K562 (cell line): ENCODE measurements at regions not wholly inside any gene's neighbourhood (a gene's known extent, or its start where the extent isn't known, plus 50 kb on each side); places are given as distances from the start of the nearest gene placed in this dataset.

ENCODE experiments used
- ATAC-seq: fragments of 200-7000 bp; cut with Tn5 transposase; 3 replicates; pipeline ENCODE4 v1.9.1; 2020; ENCODE audit warnings: moderate library complexity
- BruUV-seq: library from RNA; stranded (reverse); fragments of 400-500 nt; replicated peaks from 2 replicates; lab custom pipeline; 2021; lab: Mats Ljungman, UMichigan
- CTCF ChIA-PET: fragments of 300-600 bp; formaldehyde crosslinking; extraction: SDS; loops from one replicate; lab custom pipeline; 2021; ENCODE audit warnings: low intra/inter-chr PET ratio; lab: Yijun Ruan, JAX
- POLR2A ChIA-PET: fragments of 300-600, 350-650 bp; sonication (Branson Sonifier 250); formaldehyde crosslinking; extraction: SDS; loops from one replicate; lab custom pipeline; 2021; ENCODE audit warnings: antibody characterized with exemption, inconsistent platforms; lab: Yijun Ruan, JAX
- DNase-seq, 4 experiments: peaks; one replicate each; pipeline versions ENCODE4 v3.0.0 to v3.0.0-alpha.2; 2011 to 2018; ENCODE audit warnings: low spot score in 3 of 4, mixed read lengths in 3 of 4; ENCODE audit errors: extremely low read depth in 1 of 4
- FAIRE-seq: peaks from 2 replicates; lab custom pipeline; 2011; peaks lifted over from hg19 to GRCh38; lab: Jason Lieb, UNC
- H2AFZ ChIP-seq: 2 replicates; pipeline ENCODE4 v1.6.0; 2011; ENCODE audit warnings: low read depth, low read length, control low read depth, inconsistent platforms
- H3K27ac ChIP-seq: fragments of 200-600 bp; 3 replicates; pipeline ENCODE4 v1.8.0; 2011; ENCODE audit warnings: low read depth, mild to moderate bottlenecking, control low read depth, inconsistent platforms, low read length, moderate library complexity, mixed read lengths; ENCODE audit errors: extremely low read depth
- H3K27me3 ChIP-seq, 2 experiments: fragments of 300-600 bp in 1 of 2; 2 replicates in 1 of 2; 3 replicates in 1 of 2; pipeline versions ENCODE4 v1.6.0 to v1.8.0; 2011; ENCODE audit warnings: inconsistent platforms in 2 of 2, low read length in 2 of 2, mild to moderate bottlenecking in 1 of 2, mixed read lengths in 1 of 2, moderate library complexity in 1 of 2; ENCODE audit not compliant: control insufficient read depth in 2 of 2, insufficient read depth in 2 of 2
- H3K36me3 ChIP-seq: fragments of 300-600 bp; 3 replicates; pipeline ENCODE4 v1.8.0; 2011; ENCODE audit warnings: mild to moderate bottlenecking, low read length, inconsistent platforms; ENCODE audit not compliant: control insufficient read depth, insufficient read depth
- H3K4me1 ChIP-seq, 2 experiments: fragments of 200-600 bp in 1 of 2; replicated peaks in 1 of 2; 2 replicates in 1 of 2; 3 replicates in 1 of 2; pipeline versions ENCODE4 v1.5.1 to v1.8.0; 2011; ENCODE audit warnings: inconsistent platforms in 2 of 2, low read length in 2 of 2, mild to moderate bottlenecking in 1 of 2, mixed read lengths in 1 of 2, moderate library complexity in 1 of 2; ENCODE audit not compliant: control insufficient read depth in 2 of 2, insufficient read depth in 2 of 2
- H3K4me2 ChIP-seq: 2 replicates; pipeline ENCODE4 v1.6.1; 2011; ENCODE audit warnings: low read length, control low read depth, inconsistent platforms, mixed read lengths; ENCODE audit not compliant: insufficient read depth
- H3K4me3 ChIP-seq: fragments of 200-600 bp; sonication (generic), shearing (Covaris generic); 2 replicates; pipeline ENCODE4 v1.5.1; 2016; ENCODE audit warnings: control low read depth, inconsistent platforms
- H3K79me2 ChIP-seq: fragments of 200-600 bp; 3 replicates; pipeline ENCODE4 v1.8.0; 2011; ENCODE audit warnings: low read length, inconsistent platforms; ENCODE audit not compliant: control insufficient read depth, insufficient read depth
- H3K9ac ChIP-seq, 2 experiments: 2 replicates each; pipeline versions ENCODE4 v1.6.0 to v1.6.1; 2011; ENCODE audit warnings: low read depth in 2 of 2, low read length in 2 of 2, control low read depth in 1 of 2, inconsistent platforms in 1 of 2, mild to moderate bottlenecking in 1 of 2, mixed read lengths in 1 of 2; ENCODE audit not compliant: insufficient read depth in 1 of 2
- H3K9me1 ChIP-seq: one replicate; pipeline ENCODE4 v1.6.0; 2011; ENCODE audit warnings: inconsistent platforms, mild to moderate bottlenecking, low read length, moderate library complexity; ENCODE audit not compliant: control insufficient read depth, insufficient read depth
- H3K9me3 ChIP-seq: replicated peaks from 2 replicates; pipeline ENCODE4 v1.5.1; 2011; ENCODE audit warnings: low read depth, low read length, inconsistent platforms; ENCODE audit not compliant: control insufficient read depth, insufficient read depth
- H4K20me1 ChIP-seq: replicated peaks from 2 replicates; pipeline ENCODE4 v1.6.1; 2011; ENCODE audit warnings: low read length, inconsistent platforms, mixed read lengths; ENCODE audit not compliant: control insufficient read depth, insufficient read depth
- ADNP ChIP-seq: fragments of 200-800 bp; sonication (Bioruptor generic); IDR thresholded peaks from 2 replicates; pipeline ENCODE4 v1.6.1; 2016; ENCODE audit warnings: missing genetic modification characterization, missing compliant biosample characterization
- BRD9 ChIP-seq: fragments of 450-650 bp; IDR thresholded peaks from 2 replicates; pipeline ENCODE4 v1.6.1; 2018; ENCODE audit warnings: low read depth; ENCODE audit not compliant: partially characterized antibody
- CBX8 ChIP-seq: fragments of 200-600 bp; sonication (generic); IDR thresholded peaks from 2 replicates; pipeline ENCODE4 v1.6.1; 2012; ENCODE audit warnings: borderline replicate concordance, mixed run types, low read depth, mild to moderate bottlenecking, moderate library complexity, mixed read lengths, low read length, control low read depth, inconsistent platforms; ENCODE audit not compliant: poor library complexity, severe bottlenecking; ENCODE audit errors: extremely low read depth
- HDAC2 ChIP-seq: fragments of 450-650 bp; IDR thresholded peaks from 2 replicates; pipeline ENCODE4 v1.6.1; 2016; ENCODE audit warnings: mild to moderate bottlenecking
- HMGXB4 ChIP-seq: sonication (generic); formaldehyde crosslinking; IDR thresholded peaks from 2 replicates; pipeline ENCODE4 v1.8.1; 2023; ENCODE audit warnings: mild to moderate bottlenecking, missing genetic modification reagents
- IFI16 ChIP-seq: fragments of 250-450 bp; sonication (Bioruptor Pico); IDR thresholded peaks from 2 replicates; pipeline ENCODE4 v2.1.2; 2022; ENCODE audit warnings: mild to moderate bottlenecking, inconsistent platforms
- KDM4B ChIP-seq, 2 experiments: fragments of 450-650 bp in 1 of 2; sonication (generic) in 1 of 2; IDR thresholded peaks; 2 replicates each; pipeline ENCODE4 v1.6.1; 2016 to 2017; ENCODE audit warnings: borderline replicate concordance in 2 of 2, antibody characterized with exemption in 1 of 2, low read depth in 1 of 2, mild to moderate bottlenecking in 1 of 2
- NEUROD1 ChIP-seq: fragments of 150-350 bp; IDR thresholded peaks from 2 replicates; pipeline ENCODE4 v1.6.1; 2014; ENCODE audit warnings: borderline replicate concordance, low read length, low read depth; ENCODE audit not compliant: partially characterized antibody
- NR3C1 ChIP-seq: sonication (generic); formaldehyde crosslinking; IDR thresholded peaks from 2 replicates; pipeline ENCODE4 v1.8.1; 2022; ENCODE audit warnings: missing genetic modification reagents
- PREB ChIP-seq: sonication (generic); formaldehyde crosslinking; IDR thresholded peaks from 2 replicates; pipeline ENCODE4 v1.8.1; 2023; ENCODE audit warnings: mild to moderate bottlenecking, missing genetic modification reagents
- SOX6 ChIP-seq: fragments of 450-650 bp; IDR thresholded peaks from 2 replicates; pipeline ENCODE4 v1.6.1; 2014; ENCODE audit warnings: mild to moderate bottlenecking
- whole genome bisulfite sequencing: fragments of 100-300 bp; shearing (Covaris generic); methylation state at CpG from one replicate; pipeline ENCODE4 v1.1.6; 2016; ENCODE audit warnings: low coverage, mixed read lengths; ENCODE audit not compliant: insufficient coverage; ENCODE audit errors: missing lambda C conversion rate; 5-methylcytosine and 5-hydroxymethylcytosine counted together
- in situ Hi-C: fragments of 300-500 bp; cut with MboI; formaldehyde crosslinking; loops from 4 replicates; pipeline ENCODE4 v1.15.0; 2018; ENCODE audit warnings: inconsistent platforms, mixed read lengths
- intact Hi-C: fragments of 100-400 bp; cut with micrococcal nuclease; formaldehyde crosslinking; loops from 2 replicates; pipeline ENCODE4 v1.14.2; 2022
- TF ChIP-seq, protein P1 (sequence below): IDR thresholded peaks from 3 replicates; pipeline ENCODE4 v1.6.1; 2011; ENCODE audit warnings: borderline replicate concordance, mild to moderate bottlenecking; ENCODE audit not compliant: insufficient read length, insufficient read depth

DNA sequence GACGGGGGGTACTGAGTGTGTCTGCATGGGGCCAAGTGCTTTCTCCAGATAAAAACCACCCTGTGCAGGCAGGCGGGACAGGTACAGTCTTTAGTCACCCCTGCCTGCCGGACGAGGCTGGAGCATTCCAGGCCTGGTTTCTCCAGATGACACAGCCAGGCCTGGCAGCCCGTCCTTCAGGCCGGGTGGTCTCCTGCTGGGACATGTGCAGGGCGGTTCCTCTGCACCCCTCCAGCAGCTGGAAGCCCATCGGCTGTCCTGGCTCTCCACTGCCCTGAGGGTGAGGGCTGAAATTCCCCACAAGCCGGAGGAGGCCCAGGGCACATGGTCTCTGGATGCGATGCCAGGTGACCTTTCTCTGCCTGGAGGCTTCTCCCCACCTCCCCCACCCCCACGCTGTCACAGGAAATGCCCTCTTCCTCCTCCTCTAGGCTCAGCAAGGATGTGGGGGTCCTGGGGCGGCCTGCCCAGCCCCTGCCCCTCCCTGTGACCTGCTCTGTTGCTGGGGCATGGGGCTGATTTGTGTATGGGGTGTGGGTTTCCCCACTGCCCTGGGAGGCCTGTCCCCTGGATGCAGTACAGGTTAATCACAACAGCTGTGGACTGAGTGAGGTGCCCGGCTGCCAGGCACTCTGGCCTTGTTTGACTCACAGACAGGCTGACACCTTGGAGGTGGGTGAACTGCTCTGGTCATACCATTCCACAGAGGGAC is 110.7 kb upstream of the LRPAP1 start (continued):
- TF ChIP-seq, protein P1, sequence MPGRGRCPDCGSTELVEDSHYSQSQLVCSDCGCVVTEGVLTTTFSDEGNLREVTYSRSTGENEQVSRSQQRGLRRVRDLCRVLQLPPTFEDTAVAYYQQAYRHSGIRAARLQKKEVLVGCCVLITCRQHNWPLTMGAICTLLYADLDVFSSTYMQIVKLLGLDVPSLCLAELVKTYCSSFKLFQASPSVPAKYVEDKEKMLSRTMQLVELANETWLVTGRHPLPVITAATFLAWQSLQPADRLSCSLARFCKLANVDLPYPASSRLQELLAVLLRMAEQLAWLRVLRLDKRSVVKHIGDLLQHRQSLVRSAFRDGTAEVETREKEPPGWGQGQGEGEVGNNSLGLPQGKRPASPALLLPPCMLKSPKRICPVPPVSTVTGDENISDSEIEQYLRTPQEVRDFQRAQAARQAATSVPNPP, result no peak
- no peak for TF ChIP-seq PREB (CRISPR knock-in tag)
- TF ChIP-seq, all 486 proteins: peak for 0

DNA sequence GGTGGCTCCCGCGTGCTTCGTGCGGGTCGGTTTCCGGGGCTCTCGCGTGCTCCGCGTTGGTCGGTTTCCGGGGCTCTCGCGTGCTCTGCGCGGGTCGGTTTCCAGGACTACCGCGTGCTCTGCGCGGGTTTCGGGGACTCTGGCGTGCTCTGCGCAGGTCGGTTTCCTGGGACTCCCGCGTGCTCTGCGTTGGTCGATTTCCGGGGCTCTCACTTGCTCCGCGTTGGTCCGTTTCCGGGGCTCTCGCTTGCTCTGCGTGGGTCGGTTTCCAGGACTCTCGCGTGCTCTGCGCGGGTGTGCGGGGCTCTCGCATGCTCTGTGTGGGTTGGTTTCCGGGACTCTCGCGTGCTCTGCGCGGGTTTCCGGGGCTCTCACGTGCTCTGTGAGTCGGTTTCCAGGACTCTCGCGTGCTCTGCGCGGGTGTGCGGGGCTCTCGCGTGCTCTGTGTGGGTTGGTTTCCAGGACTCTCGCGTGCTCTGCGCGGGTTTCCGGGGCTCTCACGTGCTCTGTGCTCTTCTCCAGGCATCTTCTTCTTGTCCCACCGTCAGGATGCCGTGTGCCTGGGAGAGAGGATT is 109.9 kb upstream of the LRPAP1 start:
- no peak for TF ChIP-seq HDAC2
- TF ChIP-seq IFI16 (CRISPR knock-in tag), result no peak
- TF ChIP-seq HMGXB4 (CRISPR knock-in tag), result no peak
- no peak for TF ChIP-seq BRD9
- no peak for TF ChIP-seq ADNP (tag)
- no peak for TF ChIP-seq KDM4B (IDR thresholded peaks at IDR 0.05; ENCODE audit: borderline replicate concordance in 2 of 2, low read depth in 1 of 2)
- no peak for TF ChIP-seq CBX8
- TF ChIP-seq SOX6, result no peak
- TF ChIP-seq NR3C1, result no peak
- TF ChIP-seq NEUROD1, result no peak
- intact Hi-C loops (no loop called here), in situ Hi-C loops (no loop called here)
- Histone ChIP-seq H4K20me1 (peaks cover 11% of the 10 kb centered on the region; the same call in 1 of the 2 replicates), H3K9ac (no peak overlapping the region), H3K36me3 (no peaks in the 10 kb centered on the region), H3K27ac (no peak overlapping the region), H3K4me1 (peaks cover 0 to 10% of the 10 kb centered on the region in 2 experiments; a peak in 2 of 5 replicates), H3K4me3 (no peak overlapping the region), H3K27me3 (peaks cover 23 to 85% of the 10 kb centered on the region in 2 experiments), H3K9me3 (no peaks in the 10 kb centered on the region), H2AFZ (no peak overlapping the region), H3K9me1 (no peaks in the 10 kb centered on the region), H3K79me2 (no peaks in the 10 kb centered on the region), H3K4me2 (no peak overlapping the region)
- DNase-seq (no peak), ATAC-seq (no peak), FAIRE-seq (no peak)
- no TSS peak for BruUV-seq
- POLR2A ChIA-PET, result interaction anchor here (0.6 kb wide), 1 partner anchor 66 kb away, joined by 5 read pairs; no protein-coding TSS in a partner anchor
- CTCF ChIA-PET, result no interaction called here
- 54% methylated on average over 43 of the region's 66 CpGs for WGBS
